Endodermal cell (in vitro differentiated cells): ENCODE measurements at regions not wholly inside any gene's neighbourhood (a gene's known extent, or its start where the extent isn't known, plus 50 kb on each side); places are given as distances from the start of the nearest gene placed in this dataset.

Experiments used
- DNase-seq: peaks from one replicate; pipeline ENCODE4 v3.0.0-alpha.2; 2017
- H3K27ac ChIP-seq: 2 replicates; pipeline ENCODE4 v1.5.1; 2013; ENCODE audit warnings: mild to moderate bottlenecking, low read depth, low read length, moderate library complexity
- H3K27me3 ChIP-seq: 2 replicates; pipeline ENCODE4 v1.6.1; 2013; ENCODE audit warnings: mild to moderate bottlenecking, low read length, moderate library complexity; ENCODE audit not compliant: insufficient read depth, control insufficient read depth, poor library complexity, severe bottlenecking
- H3K36me3 ChIP-seq: 2 replicates; pipeline ENCODE4 v1.7.0; 2013; ENCODE audit warnings: mild to moderate bottlenecking, low read length, moderate library complexity; ENCODE audit not compliant: control insufficient read depth, insufficient read depth
- H3K4me1 ChIP-seq: one replicate; pipeline ENCODE4 v1.7.0; 2013; ENCODE audit warnings: low read length; ENCODE audit not compliant: control insufficient read depth, insufficient read depth
- H3K4me3 ChIP-seq: 2 replicates; pipeline ENCODE4 v1.5.1; 2013; ENCODE audit warnings: mild to moderate bottlenecking, low read length, moderate library complexity
- H3K9ac ChIP-seq: 2 replicates; pipeline ENCODE4 v1.6.1; 2013; ENCODE audit warnings: mild to moderate bottlenecking, low read length, moderate library complexity; ENCODE audit not compliant: poor library complexity, severe bottlenecking; ENCODE audit errors: extremely low read depth
- H3K9me3 ChIP-seq: 2 replicates; pipeline ENCODE4 v1.6.1; 2013; ENCODE audit warnings: mild to moderate bottlenecking, low read length, moderate library complexity; ENCODE audit not compliant: control insufficient read depth
- H3K27ac Mint-ChIP-seq: 2 replicates; pipeline ENCODE4 v1.8.0; 2020; ENCODE audit warnings: mixed read lengths
- H3K27me3 Mint-ChIP-seq: 2 replicates; pipeline ENCODE4 v1.8.0; 2021; ENCODE audit warnings: mild to moderate bottlenecking, mixed read lengths; ENCODE audit not compliant: insufficient read depth
- H3K36me3 Mint-ChIP-seq: 2 replicates; pipeline ENCODE4 v1.8.0; 2020; ENCODE audit warnings: low read depth, mixed read lengths
- H3K4me1 Mint-ChIP-seq: 2 replicates; pipeline ENCODE4 v1.8.0; 2020; ENCODE audit warnings: mixed read lengths
- H3K4me3 Mint-ChIP-seq: 2 replicates; pipeline ENCODE4 v1.8.0; 2020; ENCODE audit warnings: mild to moderate bottlenecking, moderate library complexity, mixed read lengths
- H3K9me3 Mint-ChIP-seq: 2 replicates; pipeline ENCODE4 v1.8.0; 2020; ENCODE audit warnings: mild to moderate bottlenecking, mixed read lengths
- WGBS, 2 experiments: methylation state at CpG; one replicate each; pipeline versions ENCODE4 v1.1.5 to v1.1.7; 2013; ENCODE audit warnings: missing lambda C conversion rate in 2 of 2, mixed read lengths in 1 of 2; ENCODE audit not compliant: insufficient coverage in 1 of 2, insufficient read length in 1 of 2; 5-methylcytosine and 5-hydroxymethylcytosine counted together
- TF ChIP-seq, protein P1 (sequence below): fragments of 200-600 bp; sonication (generic); conservative IDR thresholded peaks from 2 replicates; pipeline ENCODE4 v1.5.0; 2021; ENCODE audit warnings: antibody characterized with exemption, mild to moderate bottlenecking

- 90 to 97% methylated on average over 6 to 8 of the region's 8 CpGs for WGBS, 2 experiments
- Mint-ChIP-seq H3K27me3 (no peaks in the 10 kb centered on the region), H3K4me1 (no peaks in the 10 kb centered on the region), H3K9me3 (no peaks in the 10 kb centered on the region), H3K4me3 (no peak overlapping the region), H3K36me3 (no peaks in the 10 kb centered on the region), H3K27ac (no peak overlapping the region)
- H3K4me1 ChIP-seq: no peaks in the 10 kb centered on the region
- TF ChIP-seq, protein P1, sequence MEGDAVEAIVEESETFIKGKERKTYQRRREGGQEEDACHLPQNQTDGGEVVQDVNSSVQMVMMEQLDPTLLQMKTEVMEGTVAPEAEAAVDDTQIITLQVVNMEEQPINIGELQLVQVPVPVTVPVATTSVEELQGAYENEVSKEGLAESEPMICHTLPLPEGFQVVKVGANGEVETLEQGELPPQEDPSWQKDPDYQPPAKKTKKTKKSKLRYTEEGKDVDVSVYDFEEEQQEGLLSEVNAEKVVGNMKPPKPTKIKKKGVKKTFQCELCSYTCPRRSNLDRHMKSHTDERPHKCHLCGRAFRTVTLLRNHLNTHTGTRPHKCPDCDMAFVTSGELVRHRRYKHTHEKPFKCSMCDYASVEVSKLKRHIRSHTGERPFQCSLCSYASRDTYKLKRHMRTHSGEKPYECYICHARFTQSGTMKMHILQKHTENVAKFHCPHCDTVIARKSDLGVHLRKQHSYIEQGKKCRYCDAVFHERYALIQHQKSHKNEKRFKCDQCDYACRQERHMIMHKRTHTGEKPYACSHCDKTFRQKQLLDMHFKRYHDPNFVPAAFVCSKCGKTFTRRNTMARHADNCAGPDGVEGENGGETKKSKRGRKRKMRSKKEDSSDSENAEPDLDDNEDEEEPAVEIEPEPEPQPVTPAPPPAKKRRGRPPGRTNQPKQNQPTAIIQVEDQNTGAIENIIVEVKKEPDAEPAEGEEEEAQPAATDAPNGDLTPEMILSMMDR: no peak
- no peak for DNase-seq
- H3K9ac ChIP-seq: no peak overlapping the region
- H3K9me3 ChIP-seq: no peaks in the 10 kb centered on the region
- H3K27me3 ChIP-seq: no peaks in the 10 kb centered on the region
- no peak overlapping the region for H3K27ac ChIP-seq
- no peak overlapping the region for H3K4me3 ChIP-seq
- H3K36me3 ChIP-seq: no peaks in the 10 kb centered on the region
Measured at GRCh38 chr2:238694136-238694755, 153.6 kb upstream of the TWIST2 start.

GRCh38 chr2:238694922-238695321 is 153.0 kb upstream of the TWIST2 start:
- no peaks in the 10 kb centered on the region for H3K9me3 ChIP-seq
- DNase-seq: no peak
- Mint-ChIP-seq H3K9me3 (no peaks in the 10 kb centered on the region), H3K4me1 (no peaks in the 10 kb centered on the region), H3K27ac (no peak overlapping the region), H3K27me3 (no peaks in the 10 kb centered on the region), H3K36me3 (no peaks in the 10 kb centered on the region), H3K4me3 (no peak overlapping the region)
- no peak overlapping the region for H3K4me3 ChIP-seq
- H3K27ac ChIP-seq: no peak overlapping the region
- no peaks in the 10 kb centered on the region for H3K36me3 ChIP-seq
- TF ChIP-seq, protein P1: no peak
- H3K27me3 ChIP-seq: no peaks in the 10 kb centered on the region
- no peaks in the 10 kb centered on the region for H3K4me1 ChIP-seq
- no peak overlapping the region for H3K9ac ChIP-seq
- WGBS, 2 experiments: 91% methylated on average over 6 of the region's 6 CpGs; no CpG with 5 or more reads in 1 of the 2 experiments

DNA sequence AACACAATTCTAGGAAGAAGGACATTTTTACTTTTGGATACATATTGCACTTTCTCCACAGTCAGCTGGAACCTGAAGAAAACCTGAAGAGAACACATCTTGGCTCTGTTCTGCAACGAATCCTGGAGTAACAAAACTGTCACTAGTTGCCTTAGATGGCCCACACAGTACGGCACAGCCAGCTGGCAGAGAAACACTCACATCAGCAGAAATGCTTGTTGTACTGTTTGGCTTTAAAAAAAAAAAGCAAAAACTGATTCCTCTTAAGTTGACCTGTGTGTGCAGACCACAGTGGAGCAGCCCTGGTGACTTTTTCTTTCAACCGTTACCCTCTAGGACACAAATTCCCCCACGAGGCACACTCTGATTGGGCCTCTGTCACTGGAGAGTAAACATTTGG is 152.3 kb upstream of the TWIST2 start:
- Histone ChIP-seq H3K9me3 (no peaks in the 10 kb centered on the region), H3K4me3 (no peak overlapping the region), H3K27me3 (no peaks in the 10 kb centered on the region), H3K36me3 (no peaks in the 10 kb centered on the region), H3K9ac (no peak overlapping the region), H3K27ac (no peak overlapping the region), H3K4me1 (no peaks in the 10 kb centered on the region)
- Mint-ChIP-seq H3K4me3 (no peak overlapping the region), H3K27me3 (no peaks in the 10 kb centered on the region), H3K9me3 (no peaks in the 10 kb centered on the region), H3K4me1 (no peaks in the 10 kb centered on the region), H3K36me3 (no peaks in the 10 kb centered on the region), H3K27ac (no peak overlapping the region)
- 78 to 85% methylated on average over 3 to 4 of the region's 4 CpGs for WGBS, 2 experiments
- TF ChIP-seq, protein P1: no peak
- DNase-seq: no peak
